ENCODE measurements at regions not wholly inside any gene's neighbourhood (a gene's known extent, or its start where the extent isn't known, plus 50 kb on each side); places are given as distances from the start of the nearest gene placed in this dataset.

DNA sequence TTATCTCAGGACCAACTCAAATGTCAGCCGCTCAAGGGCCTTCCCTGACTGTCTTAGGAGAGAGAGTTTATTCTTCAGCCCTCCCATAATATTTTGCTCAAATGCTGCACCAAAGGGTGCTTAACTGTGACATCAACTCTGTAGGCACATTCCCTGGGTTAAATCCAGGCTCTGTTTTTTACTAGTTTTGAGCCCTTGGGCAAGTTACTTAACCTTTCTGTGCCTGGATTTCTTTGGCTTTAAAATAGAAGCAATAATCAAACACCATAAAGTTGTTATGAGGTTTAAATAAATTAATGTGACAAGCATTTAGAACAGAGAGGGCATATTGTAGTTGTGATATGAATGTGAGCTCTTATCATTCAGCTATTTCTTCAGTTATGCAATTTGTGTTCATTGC, 54.2 kb upstream of the LIMCH1 start:
- H3K36me3 Mint-ChIP-seq = no peaks in the 10 kb centered on the region
- no peaks in the 10 kb centered on the region for H4K20me1 ChIP-seq (ENCODE audit: insufficient read depth, low read length)
- H3K27ac Mint-ChIP-seq = no peak overlapping the region
- peaks cover 0 to 2% (median 0%) of the 10 kb centered on the region in 7 donors for H3K9me3 Mint-ChIP-seq
- peaks cover 12% of the 10 kb centered on the region for H3K4me1 Mint-ChIP-seq
- intact Hi-C loops (cut with micrococcal nuclease) = no loop called here
- no peak overlapping the region for H3K4me3 Mint-ChIP-seq
- peaks cover 0 to 2% (median 1%) of the 10 kb centered on the region in 3 donors for H3K27me3 Mint-ChIP-seq (ENCODE audit: low read depth in 3 of 3)
- H3K4me3 ChIP-seq (replicated peaks in 1 of 3; ENCODE audit: low read depth in 2 of 3, low read length in 3 of 3) = no peak overlapping the region
- no peaks in the 10 kb centered on the region for H3K9me3 ChIP-seq (replicated peaks in 1 of 2; ENCODE audit: control insufficient read depth in 1 of 2, insufficient read depth in 1 of 2, low read length in 2 of 2)
- H3K9ac ChIP-seq (ENCODE audit: insufficient read depth, low read length, poor library complexity, severe bottlenecking) = no peak overlapping the region
- no peak overlapping the region for H3K4me2 ChIP-seq (replicated peaks; ENCODE audit: extremely low read depth, low read length, poor library complexity, severe bottlenecking)
- H3K4me1 ChIP-seq (ENCODE audit: control insufficient read depth in 1 of 2, insufficient read depth in 2 of 2, low read length in 2 of 2) = peaks cover 13 to 15% of the 10 kb centered on the region in 2 donors
- WGBS (ENCODE audit: insufficient coverage) = no CpG with 5 or more reads among the region's 1 CpG
- no peaks in the 10 kb centered on the region for H3K27me3 ChIP-seq (ENCODE audit: control insufficient read depth in 2 of 2, insufficient read depth in 2 of 2, low read length in 2 of 2)
- TF ChIP-seq, protein P1, sequence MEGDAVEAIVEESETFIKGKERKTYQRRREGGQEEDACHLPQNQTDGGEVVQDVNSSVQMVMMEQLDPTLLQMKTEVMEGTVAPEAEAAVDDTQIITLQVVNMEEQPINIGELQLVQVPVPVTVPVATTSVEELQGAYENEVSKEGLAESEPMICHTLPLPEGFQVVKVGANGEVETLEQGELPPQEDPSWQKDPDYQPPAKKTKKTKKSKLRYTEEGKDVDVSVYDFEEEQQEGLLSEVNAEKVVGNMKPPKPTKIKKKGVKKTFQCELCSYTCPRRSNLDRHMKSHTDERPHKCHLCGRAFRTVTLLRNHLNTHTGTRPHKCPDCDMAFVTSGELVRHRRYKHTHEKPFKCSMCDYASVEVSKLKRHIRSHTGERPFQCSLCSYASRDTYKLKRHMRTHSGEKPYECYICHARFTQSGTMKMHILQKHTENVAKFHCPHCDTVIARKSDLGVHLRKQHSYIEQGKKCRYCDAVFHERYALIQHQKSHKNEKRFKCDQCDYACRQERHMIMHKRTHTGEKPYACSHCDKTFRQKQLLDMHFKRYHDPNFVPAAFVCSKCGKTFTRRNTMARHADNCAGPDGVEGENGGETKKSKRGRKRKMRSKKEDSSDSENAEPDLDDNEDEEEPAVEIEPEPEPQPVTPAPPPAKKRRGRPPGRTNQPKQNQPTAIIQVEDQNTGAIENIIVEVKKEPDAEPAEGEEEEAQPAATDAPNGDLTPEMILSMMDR (IDR thresholded peaks at IDR 0.05) = no peak
- no peaks in the 10 kb centered on the region for H3K79me2 ChIP-seq (ENCODE audit: insufficient read depth, low read length)
- DNase-seq = no peak
- no peak overlapping the region for H2AFZ ChIP-seq (ENCODE audit: insufficient read depth, low read depth, low read length, poor library complexity, severe bottlenecking)
- H3K36me3 ChIP-seq (replicated peaks in 1 of 2; ENCODE audit: control insufficient read depth in 1 of 2, insufficient read depth in 2 of 2, low read length in 2 of 2) = no peaks in the 10 kb centered on the region
- H3K27ac ChIP-seq (ENCODE audit: low read depth in 1 of 2, low read length in 2 of 2) = no peak overlapping the region

DNA sequence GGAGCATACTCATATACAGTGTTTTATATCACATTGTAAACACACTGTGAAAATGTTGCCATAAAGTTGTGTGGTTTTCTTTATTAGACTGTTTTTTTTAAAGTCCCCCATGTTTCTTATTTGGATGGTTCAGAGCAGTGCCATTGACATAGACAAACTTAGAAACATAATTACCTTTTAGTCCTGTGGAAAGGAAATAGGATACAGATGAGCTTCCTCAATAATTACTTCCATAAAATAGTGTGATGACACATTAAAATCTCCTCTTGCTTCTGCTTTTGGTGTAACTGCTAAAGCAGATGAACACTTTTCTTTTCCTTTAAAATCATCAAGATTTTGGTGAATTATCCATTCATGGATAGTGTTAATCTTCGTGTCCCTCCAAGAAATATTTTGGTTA, 52.9 kb upstream of the LIMCH1 start:
- Histone ChIP-seq H3K9me3 (replicated peaks in 1 of 2; ENCODE audit: control insufficient read depth in 1 of 2, insufficient read depth in 1 of 2, low read length in 2 of 2) (no peaks in the 10 kb centered on the region), H4K20me1 (ENCODE audit: insufficient read depth, low read length) (no peaks in the 10 kb centered on the region), H3K4me3 (replicated peaks in 1 of 3; ENCODE audit: low read depth in 2 of 3, low read length in 3 of 3) (no peak overlapping the region), H2AFZ (ENCODE audit: insufficient read depth, low read depth, low read length, poor library complexity, severe bottlenecking) (no peak overlapping the region), H3K4me2 (replicated peaks; ENCODE audit: extremely low read depth, low read length, poor library complexity, severe bottlenecking) (no peak overlapping the region), H3K9ac (ENCODE audit: insufficient read depth, low read length, poor library complexity, severe bottlenecking) (no peak overlapping the region), H3K27ac (ENCODE audit: low read depth in 1 of 2, low read length in 2 of 2) (no peak overlapping the region), H3K36me3 (replicated peaks in 1 of 2; ENCODE audit: control insufficient read depth in 1 of 2, insufficient read depth in 2 of 2, low read length in 2 of 2) (no peaks in the 10 kb centered on the region), H3K4me1 (ENCODE audit: control insufficient read depth in 1 of 2, insufficient read depth in 2 of 2, low read length in 2 of 2) (peaks cover 13 to 15% of the 10 kb centered on the region in 2 donors), H3K79me2 (ENCODE audit: insufficient read depth, low read length) (no peaks in the 10 kb centered on the region), H3K27me3 (ENCODE audit: control insufficient read depth in 2 of 2, insufficient read depth in 2 of 2, low read length in 2 of 2) (no peaks in the 10 kb centered on the region)
- Mint-ChIP-seq H3K9me3 (peaks cover 0 to 2% (median 0%) of the 10 kb centered on the region in 7 donors), H3K4me1 (peaks cover 12% of the 10 kb centered on the region), H3K4me3 (no peak overlapping the region), H3K27ac (no peak overlapping the region), H3K36me3 (no peaks in the 10 kb centered on the region), H3K27me3 (ENCODE audit: low read depth in 3 of 3) (peaks cover 0 to 2% (median 1%) of the 10 kb centered on the region in 3 donors)
- no CpG with 5 or more reads among the region's 1 CpG for WGBS (ENCODE audit: insufficient coverage)
- TF ChIP-seq, protein P1 (IDR thresholded peaks at IDR 0.05) = no peak
- intact Hi-C loops (cut with micrococcal nuclease) = no loop called here
- peak in 2 of 3 donors; percentile 22 to 29 for DNase-seq
